ENCODE measurements at regions not wholly inside any gene's neighbourhood (a gene's known extent, or its start where the extent isn't known, plus 50 kb on each side); places are given as distances from the start of the nearest gene placed in this dataset.
A peak's percentile ranks its signal among the peaks of the same experiment; 100 is the strongest.

- no peak for DNase-seq
Observed at GRCh38 chr5:13566871-13567339, 377.6 kb downstream of the DNAH5 start.

GRCh38 chr5:13558408-13558807, 386.1 kb downstream of the DNAH5 start:
- DNase-seq = no peak

DNA sequence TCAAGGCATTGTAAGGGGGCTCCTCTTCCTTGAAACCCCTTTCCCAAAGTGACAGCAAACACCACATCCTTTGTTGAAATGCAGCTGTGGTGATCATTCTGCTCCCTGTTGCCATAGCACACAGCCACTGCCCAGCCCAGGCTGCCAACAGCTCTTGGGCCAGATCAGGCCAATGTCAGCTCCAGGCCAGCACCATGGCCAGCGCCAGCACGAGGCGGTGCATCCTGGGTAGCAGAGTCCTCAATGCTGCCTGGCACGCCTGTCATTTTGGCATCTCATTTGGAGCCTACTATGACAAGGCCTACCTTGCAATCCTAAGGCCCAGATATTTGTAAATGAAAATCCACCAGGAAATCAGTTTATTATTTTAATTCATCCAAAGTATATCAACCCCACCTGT, 390.6 kb downstream of the DNAH5 start:
- peak in 1 of 2 experiments; percentile 38 for DNase-seq

DNA sequence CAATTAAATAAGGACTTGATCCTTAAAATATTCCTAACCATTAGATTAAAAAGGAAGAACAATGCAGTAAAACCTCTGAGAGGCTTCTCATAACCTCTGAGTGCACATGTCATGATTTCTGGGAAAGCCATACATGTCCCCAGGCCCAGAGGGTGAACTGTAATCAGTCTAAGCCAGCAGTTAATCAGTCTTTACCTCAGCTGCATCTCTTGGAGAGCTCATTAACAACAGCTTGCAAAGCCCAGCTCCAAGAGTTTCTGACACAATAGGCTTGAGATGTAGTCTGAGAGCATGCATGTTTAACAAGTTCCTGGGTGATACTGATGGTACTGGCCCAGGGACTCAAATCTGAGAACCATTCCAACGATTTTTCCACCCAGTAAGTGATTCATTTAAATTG, 392.1 kb downstream of the DNAH5 start:
- no peak for DNase-seq

DNA sequence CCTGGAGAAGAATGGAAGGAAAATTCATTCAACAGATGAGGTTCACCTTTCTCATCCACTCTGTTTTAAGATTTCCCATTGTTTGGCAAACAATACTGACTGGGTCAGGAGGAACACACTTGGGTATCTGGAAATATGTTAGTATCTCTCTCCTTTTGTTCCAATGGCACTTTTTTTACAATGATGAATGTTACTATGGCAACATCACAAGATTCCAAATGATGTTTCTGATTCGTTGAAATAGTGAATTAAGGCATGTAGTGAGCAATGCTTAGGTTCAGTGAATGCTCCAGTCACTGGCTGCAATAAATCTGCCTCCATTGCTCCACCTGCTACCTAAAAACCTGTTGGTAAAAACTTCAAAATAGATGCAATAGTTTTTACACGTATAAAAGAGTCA, 392.8 kb downstream of the DNAH5 start:
- DNase-seq = no peak

DNA sequence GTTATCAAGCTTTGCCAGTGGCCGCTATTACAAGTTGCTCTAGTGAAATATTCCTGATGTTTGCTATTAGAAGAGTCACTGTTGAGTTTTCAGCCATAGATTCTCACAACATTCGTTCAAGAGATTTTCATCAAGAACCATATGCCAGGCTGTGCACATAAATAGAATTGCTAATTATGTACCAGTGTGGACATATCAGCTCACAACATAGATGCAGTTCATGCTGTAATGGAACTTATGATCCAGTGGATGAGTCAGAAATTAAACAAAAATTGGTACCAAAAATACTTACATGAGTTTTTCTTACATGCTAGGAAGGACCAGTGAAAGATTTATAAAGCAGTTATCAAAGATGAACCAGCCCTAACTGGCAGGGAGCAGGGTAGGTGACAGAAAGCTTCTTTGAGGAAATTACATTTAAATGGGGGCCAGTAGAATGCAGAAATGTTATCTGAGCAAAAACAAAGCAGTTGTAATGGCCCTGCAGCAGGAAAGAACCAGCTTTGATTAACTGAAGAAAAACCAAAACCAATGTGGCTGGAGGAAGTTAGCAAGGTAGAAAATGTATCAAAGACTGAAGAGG, 404.2 kb downstream of the DNAH5 start:
- DNase-seq = no peak

DNA sequence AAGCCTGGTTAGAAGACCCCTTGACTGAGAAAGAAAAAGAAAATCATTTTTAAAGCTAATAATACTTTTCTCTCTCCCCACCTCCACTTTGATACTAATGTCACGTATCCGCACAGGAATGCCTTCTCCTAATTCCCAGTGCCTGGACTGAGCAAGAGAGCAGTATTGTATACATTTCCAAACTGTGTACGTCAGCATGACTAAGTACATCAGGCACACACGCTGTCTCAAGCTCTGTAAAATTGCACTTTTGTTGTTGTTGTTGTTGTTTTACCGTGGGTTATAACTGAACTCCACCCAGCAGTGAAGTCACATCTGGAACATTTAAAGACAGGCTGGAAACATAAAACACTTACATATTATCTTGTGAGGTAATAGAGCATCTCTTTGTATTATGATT, 407.6 kb downstream of the DNAH5 start:
- no peak for DNase-seq

- no peak for DNase-seq
Observed at GRCh38 chr5:13533833-13534232, 410.7 kb downstream of the DNAH5 start.

- no peak for DNase-seq
Observed at GRCh38 chr5:13529300-13529699, 415.2 kb downstream of the DNAH5 start.

DNA sequence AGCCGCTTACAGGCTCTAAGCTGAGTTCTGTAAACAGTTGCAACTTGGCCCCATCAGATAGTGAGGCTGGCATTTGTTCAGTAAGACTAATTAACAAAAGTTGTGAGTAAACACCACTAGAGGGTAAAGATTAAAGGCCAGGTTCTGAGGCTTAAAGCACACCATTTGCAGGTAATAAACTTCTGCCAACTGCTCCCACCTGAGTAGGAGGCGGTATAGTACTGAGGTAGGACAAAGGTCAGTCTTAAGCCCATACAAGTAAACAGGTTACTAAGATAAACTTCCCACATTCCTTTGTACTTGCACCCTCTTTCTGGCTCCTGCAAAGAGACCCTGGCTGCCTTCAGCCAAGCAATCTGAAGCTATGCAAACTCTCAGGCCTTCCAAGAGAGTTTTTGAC, 419.6 kb downstream of the DNAH5 start:
- DNase-seq = no peak

- no peak for DNase-seq
Observed at GRCh38 chr5:13519131-13519530, 425.4 kb downstream of the DNAH5 start.

GRCh38 chr5:13516195-13516594, 428.3 kb downstream of the DNAH5 start:
- DNase-seq = no peak

- DNase-seq = no peak
Observed at GRCh38 chr5:13511442-13511841, 433.0 kb downstream of the DNAH5 start.

DNA sequence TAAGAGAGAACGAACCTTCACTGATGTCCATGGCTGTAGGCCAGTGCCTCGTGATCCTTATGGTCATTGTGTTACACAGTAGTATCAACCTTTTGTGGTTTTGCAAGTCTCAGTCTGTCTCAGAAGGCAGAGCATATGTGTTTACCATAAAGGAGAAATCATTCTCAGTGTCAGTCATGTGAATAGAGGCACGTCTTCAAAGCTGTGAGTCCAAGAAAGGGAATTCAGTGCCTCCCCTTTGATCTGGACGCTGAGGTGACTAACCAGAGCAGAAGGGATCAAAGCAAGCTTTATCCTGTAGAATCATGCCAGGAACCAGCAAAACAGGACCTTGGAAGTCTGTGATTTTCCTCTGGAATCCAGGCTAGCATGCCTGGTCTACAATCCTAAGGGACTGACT, 433.9 kb downstream of the DNAH5 start:
- DNase-seq = no peak

GRCh38 chr5:13508559-13508958, 435.9 kb downstream of the DNAH5 start:
- no peak for DNase-seq

DNA sequence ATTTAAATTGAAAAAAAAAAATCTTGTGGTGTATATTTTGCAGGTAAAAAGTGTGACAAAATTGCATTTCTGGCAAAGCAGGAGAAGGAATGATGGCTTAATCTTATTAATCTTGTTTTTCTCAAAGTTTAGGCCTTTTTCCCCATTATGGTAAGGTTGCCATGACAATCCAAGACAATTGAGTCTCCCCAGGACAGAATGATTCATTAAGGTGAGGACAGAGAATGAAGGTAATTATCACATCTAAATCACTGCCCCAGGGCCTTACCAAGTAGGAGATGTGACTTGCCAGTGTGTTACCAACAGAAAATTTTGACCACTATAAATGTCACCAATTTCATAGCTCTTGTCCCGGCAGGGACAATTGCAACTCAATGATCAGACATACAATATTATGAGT, 439.2 kb downstream of the DNAH5 start:
- DNase-seq = no peak

DNA sequence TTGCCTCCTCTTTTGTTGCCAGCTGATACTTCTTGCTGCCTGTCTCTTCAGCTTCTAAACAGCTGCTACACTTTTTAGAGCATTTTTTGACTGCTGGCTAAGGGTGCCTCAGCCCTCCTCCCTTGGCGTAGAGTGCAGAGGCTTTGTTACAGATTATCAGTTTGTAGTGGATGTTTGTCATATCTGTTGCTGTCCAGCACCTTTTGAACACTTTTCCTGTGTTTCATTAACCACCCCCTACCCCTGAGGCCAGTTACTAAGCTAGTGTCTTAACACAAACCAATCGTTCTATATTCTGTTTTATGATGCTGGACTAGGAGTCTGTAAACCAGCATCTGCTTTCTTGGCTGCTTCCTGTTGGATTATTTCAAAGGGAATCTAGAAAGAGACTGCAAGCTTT, 441.5 kb downstream of the DNAH5 start:
- no peak for DNase-seq

GRCh38 chr5:13501176-13501575, 443.3 kb downstream of the DNAH5 start:
- no peak for DNase-seq

- DNase-seq = no peak
Observed at GRCh38 chr5:13498279-13498678, 446.2 kb downstream of the DNAH5 start.

GRCh38 chr5:13488254-13488931, 456.1 kb downstream of the DNAH5 start:
- DNase-seq = no peak

- DNase-seq = no peak
Observed at GRCh38 chr5:13480834-13481233, 463.7 kb downstream of the DNAH5 start.

DNA sequence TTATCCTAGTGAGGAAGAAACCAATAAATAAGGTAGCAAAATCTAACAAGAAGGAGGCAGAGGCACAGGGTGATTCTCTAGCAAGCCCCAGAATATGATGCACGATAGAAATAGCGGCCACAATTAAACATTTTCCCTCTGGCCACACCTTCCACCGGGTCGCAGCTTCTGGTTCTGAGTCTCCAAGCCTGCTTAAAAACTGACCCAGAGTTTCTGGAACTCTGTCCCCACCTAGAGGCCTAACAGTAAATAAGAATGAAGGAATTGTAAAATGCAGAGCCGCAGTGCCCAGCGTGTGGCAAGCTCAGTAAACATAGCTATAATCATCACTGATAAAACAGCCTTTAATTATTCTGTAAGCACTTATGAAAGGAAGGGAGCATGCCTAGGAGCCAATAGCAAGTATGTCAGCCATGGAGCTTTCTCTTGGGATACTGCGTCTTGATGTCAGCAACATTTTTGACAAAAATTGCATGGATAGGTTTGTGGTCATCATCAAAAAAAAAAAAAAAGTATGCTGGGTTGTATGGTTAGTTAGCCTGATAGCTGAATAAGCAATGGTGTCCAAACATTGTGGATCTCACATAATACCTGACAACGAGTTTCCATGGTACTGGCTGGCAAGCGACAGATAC, 465.5 kb downstream of the DNAH5 start:
- peak; percentile 60 to 66 for DNase-seq

DNA sequence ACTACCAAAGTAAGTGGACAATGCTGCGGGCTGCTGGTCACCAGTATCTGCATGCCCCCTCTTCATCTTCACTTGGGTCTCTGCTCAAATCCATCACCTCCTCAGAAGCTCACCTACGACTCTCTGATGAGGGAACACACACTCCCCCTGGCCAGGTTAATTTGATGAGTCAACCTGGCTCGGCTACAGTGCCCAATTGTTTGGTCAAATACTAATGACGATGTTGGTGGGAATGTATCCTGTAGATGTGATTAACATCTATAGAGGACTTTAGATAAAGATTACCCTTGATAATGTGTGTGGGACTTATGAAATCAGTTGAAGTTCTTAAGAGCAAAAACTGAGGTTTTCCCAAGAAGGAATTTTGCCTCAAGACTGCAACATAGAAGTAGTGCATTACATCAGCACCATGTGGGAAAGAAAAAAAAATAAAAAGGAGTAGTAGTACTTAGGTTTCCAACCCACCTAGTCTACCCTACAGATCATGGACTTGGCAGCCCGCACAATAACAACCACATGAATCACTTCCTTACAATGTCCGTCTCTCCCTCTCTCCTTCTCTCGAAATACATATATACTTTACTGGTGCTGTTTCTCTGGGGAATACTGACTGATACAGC, 467.3 kb downstream of the DNAH5 start:
- no peak for DNase-seq

DNA sequence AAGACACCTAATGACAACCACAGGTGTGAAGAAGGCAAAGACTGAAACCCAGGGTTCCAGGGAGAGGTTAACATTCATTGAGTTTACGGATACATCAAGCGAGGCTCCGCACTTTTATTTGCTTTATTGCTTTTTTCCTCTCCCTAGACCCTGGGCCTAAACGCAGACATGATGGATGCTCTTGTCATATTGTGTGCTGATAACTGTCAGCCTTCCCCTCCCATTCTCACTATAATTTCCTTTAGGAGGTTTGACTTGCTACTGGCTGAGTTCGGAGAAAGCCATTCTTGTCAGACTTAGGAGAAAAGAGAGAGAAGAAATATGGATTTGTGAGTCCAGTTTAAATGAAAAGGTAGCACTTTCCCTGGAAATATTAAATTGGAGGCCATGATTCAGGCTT, 471.6 kb downstream of the DNAH5 start:
- no peak for DNase-seq
